ENCODE measurements at regions not wholly inside any gene's neighbourhood (a gene's known extent, or its start where the extent isn't known, plus 50 kb on each side); places are given as distances from the start of the nearest gene placed in this dataset.

DNA sequence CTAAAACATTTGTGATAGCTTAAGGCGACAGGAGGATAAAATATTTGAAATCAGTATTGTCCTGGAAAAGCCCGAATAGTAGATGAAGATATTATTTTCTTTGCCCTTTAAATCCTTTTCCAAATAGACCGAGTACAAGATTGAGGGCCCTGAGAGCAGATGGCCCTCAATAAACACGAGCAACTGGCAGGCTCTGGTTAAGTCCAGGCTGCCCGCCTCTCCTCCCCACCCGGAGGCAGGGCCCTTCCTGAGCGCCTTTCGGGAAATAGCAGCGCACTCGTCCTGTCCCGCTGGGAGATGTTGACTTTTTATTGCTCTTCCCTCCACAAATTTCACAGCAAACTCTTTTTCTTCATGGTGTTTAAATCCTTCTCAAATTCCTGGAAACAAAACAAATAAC is 50.8 kb upstream of the MAX start:
- H3K9me3 ChIP-seq = no peaks in the 10 kb centered on the region
- TF ChIP-seq POLR2A (IDR thresholded peaks at IDR 0.05) (no peak), CTCF (IDR thresholded peaks at IDR 0.05) (no peak)
- H3K36me3 ChIP-seq = no peaks in the 10 kb centered on the region
- peaks cover 0 to 6% (median 3%) of the 10 kb centered on the region in 4 donors for H3K4me1 ChIP-seq
- H3K27ac ChIP-seq = no peak overlapping the region
- no peak for DNase-seq
- no peaks in the 10 kb centered on the region for H3K27me3 ChIP-seq
- no peak overlapping the region for H3K4me3 ChIP-seq

DNA sequence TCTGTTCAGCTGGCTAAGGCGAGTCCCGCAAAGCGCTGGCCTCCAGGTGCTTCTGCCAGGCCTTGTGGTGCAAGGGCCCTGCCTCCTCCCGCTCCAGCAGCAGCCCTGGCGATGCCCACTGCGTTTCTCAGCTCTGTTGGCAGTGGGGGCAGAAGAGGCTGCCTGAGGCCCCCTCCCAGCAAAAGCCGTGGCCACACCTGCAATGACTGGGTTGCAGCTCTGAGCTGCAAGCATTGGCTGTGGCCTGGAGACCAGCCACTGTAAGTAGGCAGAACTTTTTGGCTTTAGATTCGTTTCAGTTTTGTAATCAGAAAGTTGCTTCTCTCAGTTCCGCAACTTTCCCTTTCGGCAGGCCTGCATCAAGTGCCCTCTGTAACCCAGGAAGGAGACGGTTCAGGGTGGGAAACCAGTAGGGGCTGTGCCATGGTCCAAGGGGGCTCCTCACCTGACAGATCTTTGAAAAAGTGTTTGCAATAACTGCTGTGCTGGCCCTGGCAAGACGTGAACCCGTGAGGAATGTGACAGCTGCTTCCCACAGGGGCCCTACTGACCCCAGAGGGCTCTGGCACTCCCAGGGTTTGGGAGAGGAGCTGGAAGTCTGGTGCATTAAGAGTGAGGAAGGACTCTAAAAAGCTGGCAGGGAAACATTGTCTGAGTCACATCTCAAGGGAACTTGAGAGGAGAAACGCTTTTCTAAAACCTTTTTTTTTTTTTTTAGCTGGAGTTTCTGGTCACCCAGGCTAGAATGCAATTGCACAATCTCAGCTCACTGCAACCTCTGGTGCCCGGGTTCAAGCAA is 54.5 kb upstream of the MAX start:
- no peaks in the 10 kb centered on the region for H3K36me3 ChIP-seq
- H3K4me1 ChIP-seq = peaks cover 0 to 6% (median 3%) of the 10 kb centered on the region in 4 donors
- H3K27ac ChIP-seq = peak overlapping the region; percentile 14 to 74 (median 66)
- H3K9me3 ChIP-seq = no peaks in the 10 kb centered on the region
- no peak overlapping the region for H3K4me3 ChIP-seq
- no peaks in the 10 kb centered on the region for H3K27me3 ChIP-seq
- TF ChIP-seq CTCF (IDR thresholded peaks at IDR 0.05) (no peak), POLR2A (IDR thresholded peaks at IDR 0.05) (no peak)
- peak in 2 of 3 donors; percentile 48 to 53 for DNase-seq

DNA sequence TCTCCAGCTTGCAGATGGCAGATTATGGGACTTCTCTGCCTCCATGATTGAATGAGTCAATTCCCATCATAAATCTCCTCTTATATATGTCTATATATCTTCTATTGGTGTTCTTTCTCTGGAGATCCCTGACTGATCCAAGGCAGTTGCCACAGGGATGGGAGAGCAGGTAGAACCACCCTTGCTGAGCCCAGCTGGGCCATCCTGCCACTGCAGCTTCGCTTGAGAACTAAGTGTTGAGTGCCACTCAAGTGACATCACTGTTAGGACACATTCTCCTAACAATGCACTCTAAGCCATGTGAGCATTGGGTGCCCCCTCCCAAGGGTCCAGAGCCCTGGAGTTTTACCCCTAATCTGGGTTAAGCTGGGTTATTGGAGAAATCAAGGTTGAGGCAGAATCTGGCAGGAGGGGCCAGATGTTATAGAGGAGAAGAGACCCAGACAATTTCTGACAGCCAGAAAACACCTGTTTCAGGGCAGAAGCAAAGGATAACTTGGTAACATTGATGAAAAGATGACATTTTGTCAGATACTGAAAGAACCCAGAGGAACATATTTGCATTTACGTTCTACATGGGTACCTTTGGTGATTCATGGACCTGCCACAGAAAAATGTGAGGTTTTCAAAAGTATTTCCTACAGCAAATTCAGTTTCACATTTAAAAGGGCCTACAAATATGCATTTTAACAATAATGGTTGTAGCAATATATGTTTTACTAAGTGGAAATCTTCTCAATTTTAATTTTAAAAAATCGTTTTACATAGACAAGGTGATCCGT is 57.2 kb upstream of the MAX start:
- no peak for DNase-seq
- TF ChIP-seq CTCF (IDR thresholded peaks at IDR 0.05) (no peak), POLR2A (IDR thresholded peaks at IDR 0.05) (no peak)
- Histone ChIP-seq H3K27me3 (no peaks in the 10 kb centered on the region), H3K9me3 (no peaks in the 10 kb centered on the region), H3K27ac (peak overlapping the region in 1 of 4 donors; percentile 48), H3K4me3 (no peak overlapping the region), H3K4me1 (peaks cover 0 to 6% (median 3%) of the 10 kb centered on the region in 4 donors), H3K36me3 (no peaks in the 10 kb centered on the region)

DNA sequence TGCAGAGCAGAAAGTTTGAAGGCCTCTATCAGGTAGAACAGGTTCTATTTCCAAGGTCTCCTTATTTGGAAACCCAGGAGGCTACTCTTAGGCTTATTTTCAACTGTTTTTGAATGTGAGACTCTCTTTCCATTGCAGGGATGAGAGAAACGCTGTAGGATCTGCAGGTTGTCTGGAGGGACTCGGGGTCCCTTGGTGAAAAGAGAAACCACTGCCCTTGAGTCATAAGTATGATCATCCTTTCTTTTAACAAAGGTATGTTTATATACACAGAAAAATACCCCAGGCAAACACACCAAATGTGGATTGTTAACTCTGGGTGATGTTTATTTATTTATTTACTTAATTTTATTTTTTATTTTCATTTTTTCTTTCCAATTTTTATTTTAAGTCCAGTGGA is 57.8 kb upstream of the MAX start:
- no peak for DNase-seq
- Histone ChIP-seq H3K9me3 (no peaks in the 10 kb centered on the region), H3K27me3 (no peaks in the 10 kb centered on the region), H3K4me1 (peaks cover 0 to 6% (median 3%) of the 10 kb centered on the region in 4 donors), H3K27ac (peak overlapping the region in 1 of 4 donors; percentile 31), H3K4me3 (no peak overlapping the region), H3K36me3 (no peaks in the 10 kb centered on the region)
- TF ChIP-seq POLR2A (IDR thresholded peaks at IDR 0.05) = no peak
- TF ChIP-seq CTCF (IDR thresholded peaks at IDR 0.05) = no peak

- Histone ChIP-seq H3K4me1 (peaks cover 0 to 3% (median under 1%) of the 10 kb centered on the region in 4 donors), H3K9me3 (no peaks in the 10 kb centered on the region), H3K36me3 (no peaks in the 10 kb centered on the region), H3K4me3 (no peak overlapping the region), H3K27ac (no peak overlapping the region), H3K27me3 (no peaks in the 10 kb centered on the region)
- TF ChIP-seq POLR2A (IDR thresholded peaks at IDR 0.05) (no peak), CTCF (IDR thresholded peaks at IDR 0.05) (no peak)
- no peak for DNase-seq
Observed at GRCh38 chr14:65162031-65162430, 59.7 kb upstream of the MAX start.
